Small intestine (tissue), 7 donors: ENCODE measurements at regions not wholly inside any gene's neighbourhood (a gene's known extent, or its start where the extent isn't known, plus 50 kb on each side); places are given as distances from the start of the nearest gene placed in this dataset.

Source experiments
- DNase-seq, 2 donors: peaks; one replicate each; pipeline versions ENCODE4 v3.0.0 to v3.0.0-alpha.2; 2013
- FAIRE-seq: peaks from 2 replicates; lab custom pipeline; 2012; peaks lifted over from hg19 to GRCh38; lab: Jason Lieb, UNC
- H3K27ac ChIP-seq, 3 donors: one replicate each; pipeline ENCODE4 v1.5.1; 2013; ENCODE audit warnings: low read length in 2 of 3, mild to moderate bottlenecking in 2 of 3, control low read depth in 1 of 3, inconsistent platforms in 1 of 3, low read depth in 1 of 3, moderate library complexity in 1 of 3
- H3K27me3 ChIP-seq, 3 donors: one replicate each; pipeline ENCODE4 v1.6.1; 2013; ENCODE audit warnings: low read length in 3 of 3, inconsistent platforms in 1 of 3; ENCODE audit not compliant: control insufficient read depth in 3 of 3, insufficient read depth in 3 of 3
- H3K36me3 ChIP-seq, 3 donors: one replicate each; pipeline ENCODE4 v1.6.1; 2013; ENCODE audit warnings: low read length in 3 of 3, inconsistent platforms in 1 of 3, low read depth in 1 of 3, mild to moderate bottlenecking in 1 of 3, moderate library complexity in 1 of 3; ENCODE audit not compliant: control insufficient read depth in 3 of 3, insufficient read depth in 2 of 3
- H3K4me1 ChIP-seq, 3 donors: one replicate each; pipeline ENCODE4 v1.6.1; 2013; ENCODE audit warnings: low read length in 2 of 3, inconsistent platforms in 1 of 3, low read depth in 1 of 3, mild to moderate bottlenecking in 1 of 3, moderate library complexity in 1 of 3; ENCODE audit not compliant: control insufficient read depth in 3 of 3, insufficient read depth in 2 of 3
- H3K4me3 ChIP-seq, 3 donors: one replicate each; pipeline ENCODE4 v1.5.1; 2013; ENCODE audit warnings: low read length in 3 of 3, control low read depth in 1 of 3, inconsistent platforms in 1 of 3, low read depth in 1 of 3, mild to moderate bottlenecking in 1 of 3, moderate library complexity in 1 of 3
- H3K9me3 ChIP-seq, 2 donors: one replicate each; pipeline ENCODE4 v1.6.1; 2013; ENCODE audit warnings: low read depth in 1 of 2, low read length in 1 of 2; ENCODE audit not compliant: control insufficient read depth in 2 of 2, insufficient read depth in 1 of 2
- WGBS, 3 donors: extraction: QIAGEN DNeasy Blood & Tissue Kit; methylation state at CpG; one replicate each; pipeline ENCODE4 v1.1.7; 2013; 5-methylcytosine and 5-hydroxymethylcytosine counted together
- donor health status: healthy with polysubstance abuse.
- donor health status: control.
- donor health status: control.
- donor health status: Bipolar disorder and iron deficiency.
- donor health status: healthy.

DNA sequence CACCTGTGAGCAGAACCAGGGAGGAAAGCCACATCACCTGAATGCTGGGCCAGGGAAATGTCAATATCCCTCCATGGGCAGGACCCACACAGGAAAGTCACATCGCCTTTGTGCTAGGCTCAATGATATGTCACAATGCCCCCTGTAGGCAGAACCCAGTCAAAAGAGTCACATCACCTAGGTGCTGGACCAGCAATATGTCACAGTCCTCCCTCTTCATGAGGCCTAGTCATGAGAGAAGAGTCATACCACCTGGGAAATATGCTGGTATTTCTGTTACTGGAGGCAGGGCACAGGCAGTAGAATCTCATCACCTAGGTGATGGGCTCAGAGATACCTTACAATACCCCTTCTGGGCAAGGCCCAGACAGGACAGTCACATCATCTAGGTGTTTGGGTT lies 1843.4 kb downstream of the TP53TG3F start:
- FAIRE-seq: no peak
- no peaks in the 10 kb centered on the region for H3K36me3 ChIP-seq
- H3K9me3 ChIP-seq: peaks cover 2 to 14% of the 10 kb centered on the region in 2 donors
- no peaks in the 10 kb centered on the region for H3K27me3 ChIP-seq
- H3K4me3 ChIP-seq: no peak overlapping the region
- 23 to 39% (median 35%) methylated on average over 1 of the region's 1 CpG for WGBS, 3 donors
- H3K27ac ChIP-seq: no peak overlapping the region
- no peak for DNase-seq
- no peaks in the 10 kb centered on the region for H3K4me1 ChIP-seq

GRCh38 chr16:35305476-35305875 lies 1846.1 kb downstream of the TP53TG3F start:
- Histone ChIP-seq H3K36me3 (no peaks in the 10 kb centered on the region), H3K27me3 (no peaks in the 10 kb centered on the region), H3K4me3 (no peak overlapping the region), H3K4me1 (no peaks in the 10 kb centered on the region), H3K27ac (no peak overlapping the region), H3K9me3 (peaks cover 2 to 19% of the 10 kb centered on the region in 2 donors)
- 51 to 65% (median 53%) methylated on average over 1 of the region's 1 CpG for WGBS, 3 donors
- FAIRE-seq (no peak), DNase-seq (no peak)

DNA sequence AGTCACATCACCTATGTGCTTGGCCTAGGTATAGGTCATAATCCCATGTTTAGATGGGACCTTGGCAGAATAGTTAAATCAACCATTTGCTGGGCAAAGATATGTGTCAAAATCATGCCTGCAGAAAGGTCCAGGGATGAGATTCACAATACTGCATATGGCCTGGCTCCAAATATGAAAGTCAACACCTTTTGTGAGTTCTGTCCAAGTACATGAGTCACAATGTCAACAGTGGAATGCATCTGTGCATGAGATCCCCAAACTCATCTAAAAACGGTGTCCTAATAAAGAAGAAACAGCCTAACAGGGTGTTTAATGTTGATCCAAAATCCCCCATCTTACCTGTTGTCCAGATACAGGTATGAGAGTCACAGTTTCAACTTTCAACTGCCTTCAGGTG lies 1847.5 kb downstream of the TP53TG3F start:
- H3K36me3 ChIP-seq: no peaks in the 10 kb centered on the region
- FAIRE-seq: no peak
- no peak overlapping the region for H3K27ac ChIP-seq
- no peak overlapping the region for H3K4me3 ChIP-seq
- no peak for DNase-seq
- H3K27me3 ChIP-seq: no peaks in the 10 kb centered on the region
- H3K4me1 ChIP-seq: no peaks in the 10 kb centered on the region
- H3K9me3 ChIP-seq: peaks cover 4 to 18% of the 10 kb centered on the region in 2 donors
- WGBS, 3 donors: 0 to 9% (median 3%) methylated on average over 1 of the region's 1 CpG

GRCh38 chr16:35308674-35309073 lies 1849.3 kb downstream of the TP53TG3F start:
- Histone ChIP-seq H3K4me3 (no peak overlapping the region), H3K36me3 (no peaks in the 10 kb centered on the region), H3K27ac (no peak overlapping the region), H3K27me3 (no peaks in the 10 kb centered on the region), H3K4me1 (no peaks in the 10 kb centered on the region), H3K9me3 (peaks cover 2 to 21% of the 10 kb centered on the region in 2 donors)
- DNase-seq: no peak
- 74 to 83% (median 76%) methylated on average over 5 of the region's 5 CpGs for WGBS, 3 donors
- no peak for FAIRE-seq

DNA sequence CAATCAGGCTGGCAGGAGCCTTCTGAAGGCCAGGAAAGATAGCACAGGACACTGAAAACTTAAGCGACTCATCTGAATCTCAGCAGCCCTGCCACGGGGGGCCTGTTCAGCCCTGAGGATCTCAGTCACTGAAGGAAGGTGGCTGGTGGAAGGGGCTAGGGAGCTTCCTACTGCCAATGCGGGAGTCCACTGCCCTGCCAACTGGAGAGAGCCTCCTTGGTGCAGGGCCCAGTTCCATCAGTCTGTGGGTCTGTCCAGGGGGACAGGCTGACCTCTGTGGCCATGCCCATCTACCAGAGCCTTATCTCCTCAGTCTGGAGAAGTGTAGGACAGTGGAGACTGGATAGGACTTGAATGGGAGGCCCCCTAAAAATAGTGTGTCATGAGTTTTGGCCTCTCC lies 1851.6 kb downstream of the TP53TG3F start:
- WGBS, 3 donors: 73 to 83% (median 77%) methylated on average over 3 of the region's 3 CpGs
- Histone ChIP-seq H3K4me1 (no peaks in the 10 kb centered on the region), H3K9me3 (peaks cover 6 to 34% of the 10 kb centered on the region in 2 donors), H3K4me3 (no peak overlapping the region), H3K27me3 (no peaks in the 10 kb centered on the region), H3K36me3 (no peaks in the 10 kb centered on the region), H3K27ac (no peak overlapping the region)
- DNase-seq: no peak
- FAIRE-seq: no peak

GRCh38 chr16:35311475-35311874 lies 1852.1 kb downstream of the TP53TG3F start:
- Histone ChIP-seq H3K4me3 (no peak overlapping the region), H3K27me3 (no peaks in the 10 kb centered on the region), H3K4me1 (no peaks in the 10 kb centered on the region), H3K9me3 (peaks cover 6 to 36% of the 10 kb centered on the region in 2 donors), H3K27ac (no peak overlapping the region), H3K36me3 (no peaks in the 10 kb centered on the region)
- no peak for DNase-seq
- 68 to 76% (median 68%) methylated on average over 10 of the region's 10 CpGs for whole genome bisulfite sequencing, 3 donors
- no peak for FAIRE-seq

- no peak overlapping the region for H3K27ac ChIP-seq
- no peaks in the 10 kb centered on the region for H3K36me3 ChIP-seq
- WGBS, 3 donors: 45 to 49% (median 49%) methylated on average over 3 of the region's 3 CpGs
- H3K9me3 ChIP-seq: peaks cover 6 to 32% of the 10 kb centered on the region in 2 donors
- no peak overlapping the region for H3K4me3 ChIP-seq
- no peaks in the 10 kb centered on the region for H3K27me3 ChIP-seq
- FAIRE-seq (no peak), DNase-seq (no peak)
- no peaks in the 10 kb centered on the region for H3K4me1 ChIP-seq
Observed at GRCh38 chr16:35314298-35314697, 1854.9 kb downstream of the TP53TG3F start.

DNA sequence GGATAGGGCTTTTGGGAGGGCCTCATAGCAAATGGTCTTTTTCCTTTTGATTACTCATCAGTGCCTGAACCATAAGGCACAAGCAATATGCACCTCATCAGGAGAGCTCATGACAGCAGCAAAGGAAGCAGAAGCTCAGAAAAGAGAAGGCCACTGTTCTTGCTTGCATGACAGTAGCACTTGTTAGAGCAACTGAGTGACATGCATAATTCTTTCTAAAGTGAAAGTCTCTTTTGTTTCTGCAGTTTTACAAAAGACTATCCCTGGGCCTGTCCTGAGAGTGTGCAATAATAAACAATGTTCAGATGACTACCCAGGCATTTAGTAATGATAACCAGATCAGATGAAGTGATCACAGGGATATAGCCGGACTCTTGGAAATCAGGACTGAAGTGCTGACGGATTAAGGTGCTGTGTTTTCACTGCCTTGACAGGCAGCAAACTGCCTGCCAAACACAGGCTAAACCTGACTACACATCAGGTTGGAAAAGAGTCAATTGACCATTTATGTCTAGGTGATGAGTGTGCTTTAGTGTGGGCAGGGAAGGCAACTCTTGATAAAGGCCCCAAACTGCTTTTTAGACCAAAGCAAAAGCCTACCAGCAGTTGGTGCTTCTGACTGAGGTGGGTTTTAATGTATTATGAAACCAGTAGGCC lies 1860.3 kb downstream of the TP53TG3F start:
- Histone ChIP-seq H3K36me3 (no peaks in the 10 kb centered on the region), H3K27ac (no peak overlapping the region), H3K27me3 (no peaks in the 10 kb centered on the region), H3K4me3 (no peak overlapping the region), H3K4me1 (no peaks in the 10 kb centered on the region), H3K9me3 (peaks cover 6 to 13% of the 10 kb centered on the region in 2 donors)
- FAIRE-seq: no peak
- 58 to 65% (median 59%) methylated on average over 2 of the region's 2 CpGs for WGBS, 3 donors
- no peak for DNase-seq

- FAIRE-seq (no peak), DNase-seq (no peak)
- Histone ChIP-seq H3K9me3 (peaks cover 1 to 6% of the 10 kb centered on the region in 2 donors), H3K27me3 (no peaks in the 10 kb centered on the region), H3K36me3 (no peaks in the 10 kb centered on the region), H3K4me3 (no peak overlapping the region), H3K27ac (no peak overlapping the region), H3K4me1 (no peaks in the 10 kb centered on the region)
- 68 to 72% (median 68%) methylated on average over 3 of the region's 3 CpGs for WGBS, 3 donors
Observed at GRCh38 chr16:35325936-35326335, 1866.5 kb downstream of the TP53TG3F start.
